ENCODE measurements at regions not wholly inside any gene's neighbourhood (a gene's known extent, or its start where the extent isn't known, plus 50 kb on each side); places are given as distances from the start of the nearest gene placed in this dataset.

- H3K4me3 ChIP-seq (ENCODE audit: low read depth, poor library complexity, severe bottlenecking), result no peak overlapping the region
- intact Hi-C loops (cut with DNase I; ENCODE audit: low total_unique reads), result no loop called here
- WGBS, 2 donors, result 76 to 87% methylated on average over 4 to 8 of the region's 8 CpGs
- no peak for DNase-seq (ENCODE audit: low spot score in 2 of 2)
- TF ChIP-seq CTCF (IDR thresholded peaks at IDR 0.05), result no peak
- TF ChIP-seq POLR2A (IDR thresholded peaks at IDR 0.05), result no peak
Observed at GRCh38 chr3:79930196-79930595, 162.4 kb upstream of the ROBO1 start.

- whole genome bisulfite sequencing, 2 donors, result 82 to 84% methylated on average over 4 of the region's 4 CpGs
Observed at GRCh38 chr3:79928687-79929408, 161.1 kb upstream of the ROBO1 start.

GRCh38 chr3:79926522-79926921 is 158.7 kb upstream of the ROBO1 start:
- TF ChIP-seq POLR2A (IDR thresholded peaks at IDR 0.05), result no peak
- no peak for TF ChIP-seq CTCF (IDR thresholded peaks at IDR 0.05)
- DNase-seq (ENCODE audit: low spot score in 2 of 2), result no peak
- 70 to 76% methylated on average over 3 of the region's 3 CpGs for WGBS, 2 donors
- H3K4me3 ChIP-seq (ENCODE audit: low read depth, poor library complexity, severe bottlenecking), result no peak overlapping the region
- intact Hi-C loops (cut with DNase I; ENCODE audit: low total_unique reads), result no loop called here

More at GRCh38 chr3:79928687-79929408, 161.1 kb upstream of the ROBO1 start:
- H3K4me3 ChIP-seq (ENCODE audit: low read depth, poor library complexity, severe bottlenecking), result no peak overlapping the region
- TF ChIP-seq POLR2A (IDR thresholded peaks at IDR 0.05) (no peak), CTCF (IDR thresholded peaks at IDR 0.05) (no peak)
- intact Hi-C loops (cut with DNase I; ENCODE audit: low total_unique reads), result no loop called here
- DNase-seq (ENCODE audit: low spot score in 2 of 2), result no peak

GRCh38 chr3:79922633-79923032 is 154.8 kb upstream of the ROBO1 start:
- no peak for DNase-seq (ENCODE audit: low spot score in 2 of 2)
- no peak for TF ChIP-seq POLR2A (IDR thresholded peaks at IDR 0.05)
- TF ChIP-seq CTCF (IDR thresholded peaks at IDR 0.05), result no peak
- H3K4me3 ChIP-seq (ENCODE audit: low read depth, poor library complexity, severe bottlenecking), result no peak overlapping the region
- intact Hi-C loops (cut with DNase I; ENCODE audit: low total_unique reads), result no loop called here

GRCh38 chr3:79917561-79917960 is 149.8 kb upstream of the ROBO1 start:
- intact Hi-C loops (cut with DNase I; ENCODE audit: low total_unique reads), result no loop called here
- DNase-seq (ENCODE audit: low spot score in 2 of 2), result no peak
- no peak for TF ChIP-seq POLR2A (IDR thresholded peaks at IDR 0.05)
- TF ChIP-seq CTCF (IDR thresholded peaks at IDR 0.05), result no peak
- no peak overlapping the region for H3K4me3 ChIP-seq (ENCODE audit: low read depth, poor library complexity, severe bottlenecking)
- WGBS, 2 donors, result 50 to 60% methylated on average over 2 of the region's 2 CpGs

- no peak overlapping the region for H3K4me3 ChIP-seq (ENCODE audit: low read depth, poor library complexity, severe bottlenecking)
- intact Hi-C loops (cut with DNase I; ENCODE audit: low total_unique reads), result no loop called here
- no peak for DNase-seq (ENCODE audit: low spot score in 2 of 2)
- TF ChIP-seq CTCF (IDR thresholded peaks at IDR 0.05) (no peak), POLR2A (IDR thresholded peaks at IDR 0.05) (no peak)
- 0% methylated on average over 2 of the region's 2 CpGs for WGBS, 2 donors
Observed at GRCh38 chr3:79910337-79910736, 142.5 kb upstream of the ROBO1 start.
